HEK293T (cell line): ENCODE measurements at regions not wholly inside any gene's neighbourhood (a gene's known extent, or its start where the extent isn't known, plus 50 kb on each side); places are given as distances from the start of the nearest gene placed in this dataset.

ENCODE experiments used
- ARNT ChIP-seq: fragments of 450-650 bp; IDR thresholded peaks from 2 replicates; pipeline ENCODE4 v1.6.1; 2017; ENCODE audit warnings: mild to moderate bottlenecking
- BHLHE40 ChIP-seq: fragments of 450-650 bp; IDR thresholded peaks from 2 replicates; pipeline ENCODE4 v1.6.1; 2016; ENCODE audit warnings: mild to moderate bottlenecking, moderate library complexity, borderline replicate concordance
- FOXM1 ChIP-seq: fragments of 450-650 bp; IDR thresholded peaks from 2 replicates; pipeline ENCODE4 v1.6.1; 2017; ENCODE audit warnings: mild to moderate bottlenecking, borderline replicate concordance
- HDGF ChIP-seq: fragments of 450-650 bp; IDR thresholded peaks from 2 replicates; pipeline ENCODE4 v1.6.1; 2017; ENCODE audit warnings: antibody characterized with exemption, borderline replicate concordance
- L3MBTL2 ChIP-seq: fragments of 450-650 bp; conservative IDR thresholded peaks from 2 replicates; pipeline ENCODE4 v1.6.1; 2016; ENCODE audit warnings: mild to moderate bottlenecking
- SP1 ChIP-seq: fragments of 450-650 bp; IDR thresholded peaks from 2 replicates; pipeline ENCODE4 v1.6.1; 2017
- SUZ12 ChIP-seq: fragments of 450-650 bp; IDR thresholded peaks from 2 replicates; pipeline ENCODE4 v1.6.1; 2016; ENCODE audit warnings: mild to moderate bottlenecking
- TARDBP ChIP-seq: fragments of 450-650 bp; IDR thresholded peaks from 2 replicates; pipeline ENCODE4 v1.6.1; 2016

DNA sequence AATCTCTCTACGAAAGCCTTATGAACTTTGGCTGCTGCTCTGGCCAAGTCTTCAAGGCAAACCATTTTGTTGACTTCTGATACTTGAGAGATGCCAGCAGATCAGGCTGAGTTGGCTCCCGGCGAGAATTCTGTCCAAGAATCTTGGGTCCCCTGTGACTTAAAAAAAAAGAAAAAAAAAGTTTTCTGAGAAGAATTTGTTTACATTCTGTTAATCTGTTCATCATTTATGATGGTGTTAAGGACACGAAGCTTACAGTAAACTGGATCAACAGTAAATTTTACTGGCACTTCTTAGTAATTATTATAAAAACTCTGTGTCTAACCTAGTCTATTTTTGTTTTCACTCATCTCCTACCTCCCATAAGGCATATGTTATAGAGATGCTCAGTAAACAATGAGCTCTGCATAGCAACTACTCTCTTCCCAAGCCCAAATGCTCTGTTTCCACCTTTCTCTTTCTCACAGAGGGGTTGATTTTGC lies 320.9 kb upstream of the RASGRP1 start:
- TF ChIP-seq HDGF (no peak), FOXM1 (no peak), SP1 (no peak), BHLHE40 (no peak), TARDBP (no peak), ARNT (no peak), L3MBTL2 (no peak), SUZ12 (no peak)
